ENCODE measurements at regions not wholly inside any gene's neighbourhood (a gene's known extent, or its start where the extent isn't known, plus 50 kb on each side); places are given as distances from the start of the nearest gene placed in this dataset.

DNA sequence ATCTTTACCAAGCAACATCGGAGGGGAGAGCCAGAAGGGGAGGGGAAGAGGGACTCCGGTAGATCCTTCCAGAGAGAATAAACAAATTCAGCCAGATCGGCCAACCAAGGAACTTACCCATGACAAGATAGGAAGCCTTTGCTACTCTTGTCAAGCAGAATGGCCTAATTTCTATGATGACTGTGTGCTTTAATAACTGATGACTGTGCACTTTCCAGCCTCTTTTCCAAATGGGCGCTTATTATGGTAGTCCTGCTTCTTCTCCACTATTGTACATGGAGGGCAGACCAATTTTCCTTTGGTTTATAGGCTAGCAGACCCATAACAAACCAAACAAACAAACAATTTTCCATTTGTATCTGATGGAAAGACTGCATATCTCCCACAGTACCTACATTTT is 163.8 kb upstream of the RFX3 start:
- Histone ChIP-seq H3K27me3 (ENCODE audit: control insufficient read depth, insufficient read depth, low read length) (no peaks in the 10 kb centered on the region), H3K36me3 (ENCODE audit: control insufficient read depth, insufficient read depth, low read length) (no peaks in the 10 kb centered on the region), H3K9me3 (ENCODE audit: control insufficient read depth, insufficient read depth, low read length) (no peaks in the 10 kb centered on the region), H3K9ac (ENCODE audit: low read depth, low read length) (no peak overlapping the region), H3K4me3 (ENCODE audit: low read depth, low read length) (no peak overlapping the region), H3K27ac (ENCODE audit: low read depth, low read length) (no peak overlapping the region), H3K4me1 (ENCODE audit: control insufficient read depth, insufficient read depth, low read length) (no peaks in the 10 kb centered on the region)

DNA sequence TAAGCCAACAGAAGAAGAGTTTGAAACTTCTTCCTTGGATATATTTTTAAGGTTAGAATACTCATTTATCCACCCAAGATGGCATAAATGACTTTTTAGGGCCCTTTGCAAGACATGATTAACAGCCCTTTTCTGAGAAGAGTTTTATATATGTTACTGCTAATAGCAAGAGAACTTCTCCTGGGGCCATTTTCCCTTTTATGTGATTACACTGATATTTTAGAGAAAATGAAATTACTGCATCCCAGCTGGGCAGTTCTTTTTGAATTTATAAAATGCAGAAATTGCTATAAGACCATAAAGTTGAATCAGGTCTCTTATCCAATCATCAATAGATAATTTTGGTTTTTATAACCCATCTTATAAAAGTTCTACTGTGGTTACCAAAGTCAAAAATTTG is 161.3 kb upstream of the RFX3 start:
- no peaks in the 10 kb centered on the region for H3K4me1 ChIP-seq (ENCODE audit: control insufficient read depth, insufficient read depth, low read length)
- H3K27me3 ChIP-seq (ENCODE audit: control insufficient read depth, insufficient read depth, low read length), result no peaks in the 10 kb centered on the region
- no peaks in the 10 kb centered on the region for H3K9me3 ChIP-seq (ENCODE audit: control insufficient read depth, insufficient read depth, low read length)
- no peak overlapping the region for H3K9ac ChIP-seq (ENCODE audit: low read depth, low read length)
- H3K27ac ChIP-seq (ENCODE audit: low read depth, low read length), result no peak overlapping the region
- H3K4me3 ChIP-seq (ENCODE audit: low read depth, low read length), result no peak overlapping the region
- no peaks in the 10 kb centered on the region for H3K36me3 ChIP-seq (ENCODE audit: control insufficient read depth, insufficient read depth, low read length)

- Histone ChIP-seq H3K36me3 (ENCODE audit: control insufficient read depth, insufficient read depth, low read length) (no peaks in the 10 kb centered on the region), H3K9me3 (ENCODE audit: control insufficient read depth, insufficient read depth, low read length) (no peaks in the 10 kb centered on the region), H3K4me1 (ENCODE audit: control insufficient read depth, insufficient read depth, low read length) (no peaks in the 10 kb centered on the region), H3K4me3 (ENCODE audit: low read depth, low read length) (no peak overlapping the region), H3K27ac (ENCODE audit: low read depth, low read length) (no peak overlapping the region), H3K9ac (ENCODE audit: low read depth, low read length) (no peak overlapping the region), H3K27me3 (ENCODE audit: control insufficient read depth, insufficient read depth, low read length) (no peaks in the 10 kb centered on the region)
Measured at GRCh38 chr9:3682186-3682585, 156.4 kb upstream of the RFX3 start.

DNA sequence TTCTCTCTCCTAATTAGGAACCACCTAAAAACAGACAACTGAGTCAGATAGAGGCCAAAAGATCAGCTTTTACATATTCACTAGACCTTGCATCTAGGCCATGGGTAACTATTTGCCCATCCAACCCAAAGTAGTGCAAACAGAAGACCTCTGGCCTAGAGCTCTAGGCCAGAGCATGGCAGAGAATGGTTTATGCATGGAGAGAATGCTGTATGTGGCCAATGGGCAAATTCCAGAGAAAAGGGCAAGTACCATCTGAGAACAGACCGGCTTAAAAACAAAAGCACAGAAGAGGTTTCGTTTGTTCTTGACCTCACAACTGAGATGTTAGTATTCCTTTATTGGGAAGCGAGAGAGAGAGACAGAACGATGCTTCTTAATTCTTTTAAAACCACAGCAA is 151.7 kb upstream of the RFX3 start:
- Histone ChIP-seq H3K4me3 (ENCODE audit: low read depth, low read length) (no peak overlapping the region), H3K9ac (ENCODE audit: low read depth, low read length) (no peak overlapping the region), H3K27me3 (ENCODE audit: control insufficient read depth, insufficient read depth, low read length) (no peaks in the 10 kb centered on the region), H3K4me1 (ENCODE audit: control insufficient read depth, insufficient read depth, low read length) (no peaks in the 10 kb centered on the region), H3K9me3 (ENCODE audit: control insufficient read depth, insufficient read depth, low read length) (no peaks in the 10 kb centered on the region), H3K27ac (ENCODE audit: low read depth, low read length) (no peak overlapping the region), H3K36me3 (ENCODE audit: control insufficient read depth, insufficient read depth, low read length) (no peaks in the 10 kb centered on the region)

- Histone ChIP-seq H3K9me3 (ENCODE audit: control insufficient read depth, insufficient read depth, low read length) (no peaks in the 10 kb centered on the region), H3K27me3 (ENCODE audit: control insufficient read depth, insufficient read depth, low read length) (no peaks in the 10 kb centered on the region), H3K4me3 (ENCODE audit: low read depth, low read length) (no peak overlapping the region), H3K27ac (ENCODE audit: low read depth, low read length) (no peak overlapping the region), H3K36me3 (ENCODE audit: control insufficient read depth, insufficient read depth, low read length) (no peaks in the 10 kb centered on the region), H3K4me1 (ENCODE audit: control insufficient read depth, insufficient read depth, low read length) (no peaks in the 10 kb centered on the region), H3K9ac (ENCODE audit: low read depth, low read length) (no peak overlapping the region)
Measured at GRCh38 chr9:3676766-3677165, 151.0 kb upstream of the RFX3 start.

DNA sequence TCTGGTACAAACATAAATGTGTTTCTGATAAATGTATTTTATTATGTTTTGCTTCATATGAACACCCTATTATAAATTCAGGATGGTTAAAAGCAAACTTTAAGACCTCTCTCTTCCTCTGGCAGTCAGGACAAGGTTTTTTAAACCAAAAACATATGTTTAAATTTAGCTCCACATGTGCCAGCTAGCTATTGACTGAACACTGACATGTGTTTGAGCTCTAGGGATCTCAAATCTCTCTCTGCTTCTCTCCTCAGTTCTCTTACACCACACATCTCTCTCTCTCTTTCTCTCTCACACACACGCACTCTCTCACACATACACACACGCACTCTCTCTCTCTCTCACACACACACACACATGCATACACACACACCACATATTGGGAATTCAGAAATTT is 150.1 kb upstream of the RFX3 start:
- Histone ChIP-seq H3K36me3 (ENCODE audit: control insufficient read depth, insufficient read depth, low read length) (no peaks in the 10 kb centered on the region), H3K27me3 (ENCODE audit: control insufficient read depth, insufficient read depth, low read length) (no peaks in the 10 kb centered on the region), H3K4me3 (ENCODE audit: low read depth, low read length) (no peak overlapping the region), H3K9ac (ENCODE audit: low read depth, low read length) (no peak overlapping the region), H3K4me1 (ENCODE audit: control insufficient read depth, insufficient read depth, low read length) (no peaks in the 10 kb centered on the region), H3K27ac (ENCODE audit: low read depth, low read length) (no peak overlapping the region), H3K9me3 (ENCODE audit: control insufficient read depth, insufficient read depth, low read length) (no peaks in the 10 kb centered on the region)

DNA sequence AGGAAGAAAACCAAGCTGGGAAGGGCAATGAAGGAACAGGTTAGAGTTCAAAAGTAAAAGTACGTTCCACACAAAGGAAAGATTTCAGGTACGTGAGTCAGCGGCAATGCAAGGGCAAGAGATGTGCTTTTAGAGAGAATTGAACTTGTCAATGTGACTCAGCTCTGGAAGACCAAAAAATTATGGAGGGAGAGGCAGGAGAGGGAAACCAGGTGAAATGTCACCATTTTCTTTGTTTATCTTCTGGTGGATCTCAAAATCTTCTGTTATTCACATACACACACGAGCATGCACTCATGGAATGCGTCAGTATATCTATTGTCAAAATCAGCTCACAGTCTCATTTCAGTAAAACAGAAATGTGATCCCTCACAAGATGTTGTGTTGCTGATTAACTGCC is 148.8 kb upstream of the RFX3 start:
- Histone ChIP-seq H3K4me1 (ENCODE audit: control insufficient read depth, insufficient read depth, low read length) (no peaks in the 10 kb centered on the region), H3K4me3 (ENCODE audit: low read depth, low read length) (no peak overlapping the region), H3K27me3 (ENCODE audit: control insufficient read depth, insufficient read depth, low read length) (no peaks in the 10 kb centered on the region), H3K27ac (ENCODE audit: low read depth, low read length) (no peak overlapping the region), H3K36me3 (ENCODE audit: control insufficient read depth, insufficient read depth, low read length) (no peaks in the 10 kb centered on the region), H3K9ac (ENCODE audit: low read depth, low read length) (no peak overlapping the region), H3K9me3 (ENCODE audit: control insufficient read depth, insufficient read depth, low read length) (no peaks in the 10 kb centered on the region)

- no peaks in the 10 kb centered on the region for H3K27me3 ChIP-seq (ENCODE audit: control insufficient read depth, insufficient read depth, low read length)
- H3K9ac ChIP-seq (ENCODE audit: low read depth, low read length), result no peak overlapping the region
- H3K27ac ChIP-seq (ENCODE audit: low read depth, low read length), result no peak overlapping the region
- no peaks in the 10 kb centered on the region for H3K36me3 ChIP-seq (ENCODE audit: control insufficient read depth, insufficient read depth, low read length)
- H3K4me1 ChIP-seq (ENCODE audit: control insufficient read depth, insufficient read depth, low read length), result no peaks in the 10 kb centered on the region
- no peak overlapping the region for H3K4me3 ChIP-seq (ENCODE audit: low read depth, low read length)
- no peaks in the 10 kb centered on the region for H3K9me3 ChIP-seq (ENCODE audit: control insufficient read depth, insufficient read depth, low read length)
Measured at GRCh38 chr9:3672399-3672798, 146.6 kb upstream of the RFX3 start.

GRCh38 chr9:3664044-3664443 is 138.2 kb upstream of the RFX3 start:
- Histone ChIP-seq H3K9me3 (ENCODE audit: control insufficient read depth, insufficient read depth, low read length) (no peaks in the 10 kb centered on the region), H3K4me3 (ENCODE audit: low read depth, low read length) (no peak overlapping the region), H3K4me1 (ENCODE audit: control insufficient read depth, insufficient read depth, low read length) (no peaks in the 10 kb centered on the region; the same call in 1 of the 2 replicates), H3K27ac (ENCODE audit: low read depth, low read length) (no peak overlapping the region), H3K9ac (ENCODE audit: low read depth, low read length) (no peak overlapping the region), H3K36me3 (ENCODE audit: control insufficient read depth, insufficient read depth, low read length) (no peaks in the 10 kb centered on the region), H3K27me3 (ENCODE audit: control insufficient read depth, insufficient read depth, low read length) (no peaks in the 10 kb centered on the region)

DNA sequence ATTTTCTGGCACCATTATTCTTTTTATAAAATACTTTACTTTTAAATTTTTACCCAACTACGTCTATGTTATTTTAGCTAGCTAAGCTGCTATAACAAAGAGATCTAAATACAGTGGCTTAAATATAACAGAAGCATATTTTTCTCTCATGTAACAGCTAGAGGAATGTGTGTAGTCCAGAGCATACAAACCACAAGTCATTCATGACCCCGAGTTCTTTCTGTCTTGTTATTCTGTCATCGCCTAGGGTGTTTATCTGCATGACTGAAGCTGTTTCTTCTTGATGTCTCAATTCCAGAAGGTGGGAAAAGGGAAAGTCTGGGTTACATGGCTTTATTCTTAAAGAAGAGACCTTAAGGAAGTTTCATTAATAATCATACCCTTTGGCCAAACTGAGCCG is 136.9 kb upstream of the RFX3 start:
- H3K4me3 ChIP-seq (ENCODE audit: low read depth, low read length), result no peak overlapping the region
- H3K4me1 ChIP-seq (ENCODE audit: control insufficient read depth, insufficient read depth, low read length), result no peaks in the 10 kb centered on the region; the same call in 1 of the 2 replicates
- no peak overlapping the region for H3K9ac ChIP-seq (ENCODE audit: low read depth, low read length)
- no peak overlapping the region for H3K27ac ChIP-seq (ENCODE audit: low read depth, low read length)
- no peaks in the 10 kb centered on the region for H3K36me3 ChIP-seq (ENCODE audit: control insufficient read depth, insufficient read depth, low read length)
- no peaks in the 10 kb centered on the region for H3K27me3 ChIP-seq (ENCODE audit: control insufficient read depth, insufficient read depth, low read length)
- no peaks in the 10 kb centered on the region for H3K9me3 ChIP-seq (ENCODE audit: control insufficient read depth, insufficient read depth, low read length)

GRCh38 chr9:3660936-3661335 is 135.1 kb upstream of the RFX3 start:
- Histone ChIP-seq H3K4me1 (ENCODE audit: control insufficient read depth, insufficient read depth, low read length) (no peaks in the 10 kb centered on the region; the same call in 1 of the 2 replicates), H3K4me3 (ENCODE audit: low read depth, low read length) (no peak overlapping the region), H3K27me3 (ENCODE audit: control insufficient read depth, insufficient read depth, low read length) (no peaks in the 10 kb centered on the region), H3K36me3 (ENCODE audit: control insufficient read depth, insufficient read depth, low read length) (no peaks in the 10 kb centered on the region), H3K9me3 (ENCODE audit: control insufficient read depth, insufficient read depth, low read length) (no peaks in the 10 kb centered on the region), H3K27ac (ENCODE audit: low read depth, low read length) (no peak overlapping the region), H3K9ac (ENCODE audit: low read depth, low read length) (no peak overlapping the region)

GRCh38 chr9:3659647-3660046 is 133.8 kb upstream of the RFX3 start:
- Histone ChIP-seq H3K36me3 (ENCODE audit: control insufficient read depth, insufficient read depth, low read length) (no peaks in the 10 kb centered on the region), H3K9me3 (ENCODE audit: control insufficient read depth, insufficient read depth, low read length) (no peaks in the 10 kb centered on the region), H3K27ac (ENCODE audit: low read depth, low read length) (no peak overlapping the region), H3K9ac (ENCODE audit: low read depth, low read length) (no peak overlapping the region), H3K27me3 (ENCODE audit: control insufficient read depth, insufficient read depth, low read length) (no peaks in the 10 kb centered on the region), H3K4me3 (ENCODE audit: low read depth, low read length) (no peak overlapping the region), H3K4me1 (ENCODE audit: control insufficient read depth, insufficient read depth, low read length) (no peaks in the 10 kb centered on the region; the same call in 1 of the 2 replicates)

Measured in HUES48 (cell line).